Panc1 (cell line): ENCODE measurements at regions not wholly inside any gene's neighbourhood (a gene's known extent, or its start where the extent isn't known, plus 50 kb on each side); places are given as distances from the start of the nearest gene placed in this dataset.

Source experiments
- CTCF ChIP-seq: fragments of 450-650 bp; IDR thresholded peaks from 2 replicates; pipeline ENCODE4 v1.5.1; 2017; ENCODE audit warnings: mild to moderate bottlenecking
- POLR2AphosphoS5 ChIP-seq: IDR thresholded peaks from 2 replicates; pipeline ENCODE4 v1.6.1; 2012; ENCODE audit warnings: mild to moderate bottlenecking, low read depth, low read length, moderate library complexity
- REST ChIP-seq, 2 experiments: IDR thresholded peaks; 2 replicates each; pipeline ENCODE4 v1.6.1; 2011 to 2012; ENCODE audit warnings: low read depth in 2 of 2, control low read depth in 1 of 2, low read length in 1 of 2, mild to moderate bottlenecking in 1 of 2, moderate library complexity in 1 of 2; ENCODE audit not compliant: insufficient read depth in 1 of 2
- SIN3A ChIP-seq: IDR thresholded peaks from 2 replicates; pipeline ENCODE4 v1.6.1; 2012; ENCODE audit warnings: low read depth, mild to moderate bottlenecking, low read length, moderate library complexity, borderline replicate concordance; ENCODE audit not compliant: insufficient read depth

- TF ChIP-seq POLR2AphosphoS5, result no peak
- no peak for TF ChIP-seq CTCF
- TF ChIP-seq SIN3A, result no peak
- no peak for TF ChIP-seq REST (IDR thresholded peaks at IDR 0.05; ENCODE audit: insufficient read depth in 1 of 2, low read depth in 2 of 2, low read length in 1 of 2)
These were observed 376.0 kb downstream of the DSEL start for GRCh38 chr18:67140495-67140894.
